ENCODE measurements at regions not wholly inside any gene's neighbourhood (a gene's known extent, or its start where the extent isn't known, plus 50 kb on each side); places are given as distances from the start of the nearest gene placed in this dataset.

DNA sequence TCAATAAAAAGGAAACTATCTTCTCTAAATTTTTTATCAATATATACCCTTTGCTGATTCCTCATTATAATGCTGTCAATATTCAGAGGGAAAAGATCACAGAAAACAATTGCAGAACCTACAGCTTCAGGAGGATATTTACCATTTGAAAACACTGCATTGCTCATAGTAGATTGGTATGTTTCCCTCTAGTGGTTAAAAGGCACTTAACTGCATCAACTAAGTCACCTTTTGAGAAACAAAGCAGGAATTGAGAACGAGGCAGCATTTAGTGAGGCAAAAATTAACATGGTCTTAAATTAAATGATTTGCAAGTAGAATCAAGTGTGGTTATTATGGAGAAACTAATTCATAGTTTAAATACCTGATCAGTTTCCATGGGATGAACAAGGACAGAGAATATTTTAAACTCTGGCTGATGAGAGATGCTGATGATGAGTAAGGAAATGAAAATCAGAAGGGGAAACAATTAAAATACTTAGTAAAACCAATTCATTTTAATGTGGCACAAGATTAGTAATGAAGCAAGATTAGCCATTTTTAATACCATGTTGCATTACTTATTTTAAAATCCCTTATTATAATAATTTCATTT, 642.1 kb downstream of the EPHA7 start:
- Histone ChIP-seq H2BK5ac (ENCODE audit: insufficient read length, low read length) (no peak overlapping the region), H3K23ac (ENCODE audit: insufficient read length, low read depth, low read length) (no peak overlapping the region), H3K18ac (ENCODE audit: insufficient read length, low read depth, low read length) (no peak overlapping the region), H2AK5ac (ENCODE audit: insufficient read length, low read length) (no peak overlapping the region), H3K14ac (ENCODE audit: insufficient read depth, low read length) (no peak overlapping the region), H4K20me1 (ENCODE audit: control insufficient read depth, insufficient read depth, insufficient read length) (no peaks in the 10 kb centered on the region), H2BK12ac (ENCODE audit: insufficient read length, low read depth, low read length) (no peak overlapping the region), H3K79me1 (ENCODE audit: insufficient read depth, low read depth, low read length, poor library complexity, severe bottlenecking) (no peaks in the 10 kb centered on the region), H2AFZ (ENCODE audit: low read length) (no peak overlapping the region), H3K9ac (ENCODE audit: extremely low read depth, insufficient read length, low read length) (no peak overlapping the region), H3K56ac (ENCODE audit: insufficient read length, low read depth, low read length) (no peak overlapping the region), H3K23me2 (ENCODE audit: insufficient read length, low read depth, low read length, poor library complexity, severe bottlenecking) (no peaks in the 10 kb centered on the region), H4K91ac (ENCODE audit: insufficient read length, low read depth, low read length) (no peak overlapping the region), H3K4me2 (ENCODE audit: insufficient read depth, insufficient read length, low read length) (no peak overlapping the region), H2BK20ac (ENCODE audit: low read depth, low read length, poor library complexity, severe bottlenecking) (no peak overlapping the region), H3K4me1 (ENCODE audit: insufficient read depth, low read length) (no peaks in the 10 kb centered on the region), H3K9me3 (ENCODE audit: control insufficient read depth, low read depth, low read length) (no peaks in the 10 kb centered on the region), H3K27ac (ENCODE audit: insufficient read length, low read depth, low read length) (no peak overlapping the region), H3K4ac (ENCODE audit: low read depth, low read length) (no peak overlapping the region), H4K8ac (replicated peaks; ENCODE audit: insufficient read length, low read depth, low read length) (no peak overlapping the region), H2BK15ac (ENCODE audit: low read depth, low read length) (no peak overlapping the region), H4K5ac (ENCODE audit: insufficient read length, low read depth, low read length) (no peak overlapping the region), H3K79me2 (ENCODE audit: insufficient read depth, low read length) (no peaks in the 10 kb centered on the region), H3T11ph (ENCODE audit: low read length) (no peak overlapping the region), H3K27me3 (ENCODE audit: insufficient read depth, low read length) (no peaks in the 10 kb centered on the region), H2BK120ac (ENCODE audit: low read depth, low read length, poor library complexity, severe bottlenecking) (no peak overlapping the region)
- no CpG with 5 or more reads among the region's 1 CpG for WGBS (ENCODE audit: extremely low coverage, insufficient read length, low lambda C conversion rate)
- no peaks in the 10 kb centered on the region for H3K36me3 Mint-ChIP-seq (ENCODE audit: insufficient read depth in 1 of 3, low read depth in 3 of 3)
- H3K27ac Mint-ChIP-seq = peak overlapping the region in 1 of 3 experiments; percentile 82; a peak in 1 of 7 replicates
- no peak for DNase-seq
- peak; percentile 79 for TF ChIP-seq CTCF (conservative IDR thresholded peaks at IDR 0.05)
- H3K4me3 Mint-ChIP-seq = no peak overlapping the region
- peaks cover 7% of the 10 kb centered on the region in 2 experiments for H3K4me1 Mint-ChIP-seq
- no peaks in the 10 kb centered on the region for H3K9me3 Mint-ChIP-seq
- no peaks in the 10 kb centered on the region for H3K27me3 Mint-ChIP-seq (ENCODE audit: low read depth)

Measured in H9 (cell line).